HCT116 (cell line): ENCODE measurements at regions not wholly inside any gene's neighbourhood (a gene's known extent, or its start where the extent isn't known, plus 50 kb on each side); places are given as distances from the start of the nearest gene placed in this dataset.

ENCODE experiments used
- ATAC-seq: fragments of 200-7000 bp; cut with Tn5 transposase; 2 replicates; pipeline ENCODE4 v1.9.1; 2020; ENCODE audit warnings: mild to moderate bottlenecking, moderate library complexity
- BruUV-seq: library from RNA; stranded (reverse); fragments of 400-500 nt; replicated peaks from 2 replicates; lab custom pipeline; 2021; lab: Mats Ljungman, UMichigan
- CTCF ChIA-PET: fragments of 300-600 bp; sonication (Branson Sonifier 250); formaldehyde crosslinking; loops from one replicate; lab custom pipeline; 2021; ENCODE audit warnings: antibody characterized with exemption; lab: Charles Lee
- POLR2A ChIA-PET: fragments of 300-600, 350-600 bp; sonication (Branson Sonifier 250); formaldehyde crosslinking; loops from one replicate; lab custom pipeline; 2021; ENCODE audit warnings: antibody characterized with exemption; lab: Charles Lee
- RAD21 ChIA-PET, 2 experiments: fragments of 300-600 bp; sonication (Branson Sonifier 250); formaldehyde crosslinking; loops; one replicate each; lab custom pipeline; 2023; ENCODE audit warnings: low total read pairs in 2 of 2; ENCODE audit not compliant: uncharacterized antibody in 2 of 2, unreplicated experiment in 2 of 2, low non-redundant PET in 1 of 2; lab: Charles Lee
- DNase-seq: peaks from one replicate; pipeline ENCODE4 v3.0.0-alpha.2; 2010; ENCODE audit warnings: low read depth, low spot score
- H2AFZ ChIP-seq: fragments of 200-600 bp; shearing (Covaris generic), sonication (generic); 2 replicates; pipeline ENCODE4 v1.6.1; 2017; ENCODE audit warnings: low read depth, mixed run types, mixed read lengths, antibody characterized with exemption, low read length; ENCODE audit not compliant: poor library complexity, severe bottlenecking
- H3K27ac ChIP-seq: 2 replicates; pipeline ENCODE4 v1.5.1; 2012; ENCODE audit warnings: low read depth, low read length
- H3K27me3 ChIP-seq: fragments of 200-600 bp; sonication (generic); 2 replicates; pipeline ENCODE4 v1.6.1; 2016; ENCODE audit warnings: mixed run types, low read length, mixed read lengths; ENCODE audit not compliant: insufficient read depth
- H3K36me3 ChIP-seq, 2 experiments: fragments of 200-500 bp in 1 of 2; fragments of 200-600 bp in 1 of 2; sonication (Bioruptor generic) in 1 of 2; sonication (generic) in 1 of 2; 2 replicates each; pipeline versions ENCODE4 v1.5.1 to v1.6.1; 2014 to 2016; ENCODE audit warnings: low read length in 2 of 2, inconsistent platforms in 1 of 2, mixed read lengths in 1 of 2, mixed run types in 1 of 2; ENCODE audit not compliant: insufficient read depth in 2 of 2, control insufficient read depth in 1 of 2
- H3K4me1 ChIP-seq, 2 experiments: fragments of 200-600 bp in 1 of 2; sonication (generic) in 1 of 2; 2 replicates each; pipeline versions ENCODE4 v1.5.1 to v1.6.1; 2012 to 2017; ENCODE audit warnings: low read length in 2 of 2, inconsistent platforms in 1 of 2, mild to moderate bottlenecking in 1 of 2, mixed read lengths in 1 of 2, mixed run types in 1 of 2, moderate library complexity in 1 of 2; ENCODE audit not compliant: insufficient read depth in 2 of 2, control insufficient read depth in 1 of 2
- H3K4me2 ChIP-seq: fragments of 200-600 bp; sonication (generic); 2 replicates; pipeline ENCODE4 v1.6.1; 2017; ENCODE audit warnings: mixed run types, low read length, mixed read lengths
- H3K4me3 ChIP-seq, 2 experiments: fragments of 200-600 bp in 1 of 2; sonication (generic) in 1 of 2; replicated peaks in 1 of 2; 2 replicates each; pipeline ENCODE4 v1.5.1; 2011 to 2016; ENCODE audit warnings: low read length in 2 of 2, control low read depth in 1 of 2, low read depth in 1 of 2, mild to moderate bottlenecking in 1 of 2, mixed read lengths in 1 of 2, mixed run types in 1 of 2
- H3K79me2 ChIP-seq: fragments of 200-600 bp; sonication (generic); 2 replicates; pipeline ENCODE4 v1.6.1; 2017; ENCODE audit warnings: mild to moderate bottlenecking, mixed run types, low read length, moderate library complexity, mixed read lengths; ENCODE audit not compliant: insufficient read depth
- H3K9ac ChIP-seq: fragments of 200-600 bp; sonication (generic); 2 replicates; pipeline ENCODE4 v1.6.1; 2016; ENCODE audit warnings: low read length, mixed read lengths
- H3K9me2 ChIP-seq: fragments of 200-600 bp; sonication (generic), shearing (Covaris generic); 2 replicates; pipeline ENCODE4 v1.6.1; 2017; ENCODE audit warnings: mixed run types, mild to moderate bottlenecking, moderate library complexity; ENCODE audit not compliant: insufficient read depth
- H3K9me3 ChIP-seq, 2 experiments: fragments of 200-500 bp in 1 of 2; fragments of 200-600 bp in 1 of 2; sonication (Bioruptor generic) in 1 of 2; sonication (generic) in 1 of 2; 2 replicates each; pipeline ENCODE4 v1.6.1; 2014 to 2017; ENCODE audit warnings: low read length in 2 of 2, mixed read lengths in 2 of 2, inconsistent platforms in 1 of 2, low read depth in 1 of 2, mild to moderate bottlenecking in 1 of 2, mixed run types in 1 of 2, moderate library complexity in 1 of 2; ENCODE audit not compliant: control insufficient read depth in 1 of 2, insufficient read depth in 1 of 2
- H4K20me1 ChIP-seq: fragments of 200-600 bp; sonication (generic), shearing (Covaris generic); 2 replicates; pipeline ENCODE4 v1.6.1; 2017; ENCODE audit warnings: mixed run types, mild to moderate bottlenecking, moderate library complexity; ENCODE audit not compliant: insufficient read depth
- CBX3 ChIP-seq: IDR thresholded peaks from 2 replicates; pipeline ENCODE4 v1.6.1; 2012; ENCODE audit warnings: low read depth
- ELF1 ChIP-seq: IDR thresholded peaks from 2 replicates; pipeline ENCODE4 v1.6.1; 2012; ENCODE audit warnings: low read depth, borderline replicate concordance
- EZH2 ChIP-seq: fragments of 200-600 bp; sonication (generic); IDR thresholded peaks from 2 replicates; pipeline ENCODE4 v1.6.1; 2017; ENCODE audit warnings: antibody characterized with exemption, mixed run types
- EZH2phosphoT487 ChIP-seq: fragments of 200-600 bp; IDR thresholded peaks from 2 replicates; pipeline ENCODE4 v1.6.1; 2018; ENCODE audit warnings: antibody characterized with exemption, borderline replicate concordance
- FOSL1 ChIP-seq: IDR thresholded peaks from 2 replicates; pipeline ENCODE4 v1.6.1; 2012; ENCODE audit warnings: low read depth
- JUND ChIP-seq: IDR thresholded peaks from 2 replicates; pipeline ENCODE4 v1.6.1; 2012
- POLR2A ChIP-seq: IDR thresholded peaks from 2 replicates; pipeline ENCODE4 v1.7.0; 2011; ENCODE audit warnings: borderline replicate concordance; ENCODE audit not compliant: insufficient read depth, insufficient read length; ENCODE audit errors: extremely low read depth
- POLR2AphosphoS5 ChIP-seq: IDR thresholded peaks from 2 replicates; pipeline ENCODE4 v1.6.1; 2011; ENCODE audit warnings: mild to moderate bottlenecking, low read depth, low read length, moderate library complexity
- SIN3A ChIP-seq: IDR thresholded peaks from 2 replicates; pipeline ENCODE4 v1.6.1; 2012; ENCODE audit warnings: low read depth
- SP1 ChIP-seq: IDR thresholded peaks from 2 replicates; pipeline ENCODE4 v1.6.1; 2012; ENCODE audit warnings: low read depth
- SRF ChIP-seq: IDR thresholded peaks from 2 replicates; pipeline ENCODE4 v1.6.1; 2012; ENCODE audit warnings: low read depth
- TCF7L2 ChIP-seq: IDR thresholded peaks from 2 replicates; pipeline ENCODE4 v1.7.0; 2011; ENCODE audit warnings: borderline replicate concordance, inconsistent platforms; ENCODE audit not compliant: insufficient read depth, insufficient read length; ENCODE audit errors: extremely low read depth
- YY1 ChIP-seq: IDR thresholded peaks from 2 replicates; pipeline ENCODE4 v1.6.1; 2011; ENCODE audit warnings: low read length, low read depth, moderate library complexity, mild to moderate bottlenecking; ENCODE audit not compliant: insufficient replicate concordance; ENCODE audit errors: extremely low read depth
- ZNF274 ChIP-seq: fragments of 200-500 bp; sonication (Bioruptor generic); IDR thresholded peaks from 2 replicates; pipeline ENCODE4 v1.6.1; 2014; ENCODE audit warnings: mild to moderate bottlenecking, low read depth, low read length, inconsistent platforms
- intact Hi-C: fragments of 100-400 bp; cut with micrococcal nuclease; formaldehyde crosslinking; loops from 2 replicates; pipeline ENCODE4 v1.10.0; 2022
- TF ChIP-seq, protein P1 (sequence below): IDR thresholded peaks from 2 replicates; pipeline ENCODE4 v1.6.1; 2012
- TF ChIP-seq, protein P2 (sequence below): IDR thresholded peaks from 2 replicates; pipeline ENCODE4 v1.6.1; 2011; ENCODE audit warnings: mild to moderate bottlenecking, low read length, moderate library complexity; ENCODE audit not compliant: insufficient replicate concordance; ENCODE audit errors: extremely low read depth

DNA sequence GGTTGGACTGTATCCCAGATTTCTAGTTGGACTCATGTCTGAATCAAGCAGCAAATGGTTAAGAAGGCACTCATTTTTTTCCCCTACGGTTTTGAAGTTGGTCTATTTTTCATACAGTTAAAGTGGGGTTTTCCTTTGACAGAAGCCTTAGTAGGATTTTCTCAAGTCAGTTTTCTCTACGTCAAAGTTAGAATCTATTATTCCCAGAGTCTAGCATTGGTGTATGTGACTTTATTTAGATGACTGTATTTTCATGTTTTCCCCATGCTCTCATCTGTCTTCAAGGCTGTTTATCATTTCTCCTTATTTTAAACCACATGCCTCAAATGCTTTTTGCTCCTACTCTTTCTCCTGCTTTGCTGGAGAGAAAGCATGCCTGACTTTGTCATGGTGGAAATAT, 623.2 kb downstream of the CCSER2 start:
- Histone ChIP-seq H3K4me3 (no peak overlapping the region), H3K36me3 (no peaks in the 10 kb centered on the region), H3K9me2 (no peaks in the 10 kb centered on the region), H4K20me1 (no peaks in the 10 kb centered on the region), H3K27me3 (peaks cover 8% of the 10 kb centered on the region), H3K79me2 (no peaks in the 10 kb centered on the region), H3K9me3 (no peaks in the 10 kb centered on the region), H3K27ac (no peak overlapping the region), H3K4me1 (no peaks in the 10 kb centered on the region; a peak in 1 of 4 replicates), H3K9ac (no peak overlapping the region), H3K4me2 (no peak overlapping the region), H2AFZ (no peak overlapping the region)
- no TSS peak for BruUV-seq
- TF ChIP-seq ELF1 = no peak
- TF ChIP-seq POLR2A = no peak
- no peak for TF ChIP-seq FOSL1
- TF ChIP-seq, protein P1, sequence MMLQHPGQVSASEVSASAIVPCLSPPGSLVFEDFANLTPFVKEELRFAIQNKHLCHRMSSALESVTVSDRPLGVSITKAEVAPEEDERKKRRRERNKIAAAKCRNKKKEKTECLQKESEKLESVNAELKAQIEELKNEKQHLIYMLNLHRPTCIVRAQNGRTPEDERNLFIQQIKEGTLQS = no peak
- CTCF ChIA-PET = no interaction called here
- no peak for ATAC-seq
- no peak for DNase-seq
- RAD21 ChIA-PET = no interaction called here
- POLR2A ChIA-PET = no interaction called here
- intact Hi-C loops = no loop called here

DNA sequence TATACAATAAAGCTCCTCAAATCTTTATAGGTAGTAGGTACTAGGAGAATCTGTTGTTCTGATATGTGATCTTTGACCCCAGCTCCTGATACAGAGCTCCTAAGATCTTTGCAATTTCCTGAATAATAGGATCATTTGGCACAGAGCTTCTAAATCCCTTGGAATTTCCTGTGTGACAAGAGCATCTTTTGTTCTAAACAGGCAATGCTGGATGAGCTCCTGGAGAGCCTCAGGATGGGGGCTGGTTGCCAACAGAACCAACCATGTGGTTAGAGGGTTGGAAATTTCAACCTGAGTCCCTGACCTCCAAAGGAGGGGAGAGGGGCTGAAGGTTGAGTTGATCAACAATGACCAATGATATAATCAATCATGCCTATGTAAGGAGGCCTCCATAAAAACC, 629.0 kb downstream of the CCSER2 start:
- Histone ChIP-seq H3K9ac (no peak overlapping the region), H3K9me3 (no peaks in the 10 kb centered on the region), H3K4me1 (no peaks in the 10 kb centered on the region), H3K9me2 (no peaks in the 10 kb centered on the region), H3K4me2 (no peak overlapping the region), H3K36me3 (no peaks in the 10 kb centered on the region), H4K20me1 (no peaks in the 10 kb centered on the region), H3K79me2 (no peaks in the 10 kb centered on the region), H3K27me3 (no peaks in the 10 kb centered on the region; the same call in 1 of the 2 replicates), H3K27ac (no peak overlapping the region), H2AFZ (no peak overlapping the region), H3K4me3 (no peak overlapping the region)
- ChIA-PET CTCF (no interaction called here), RAD21 (no interaction called here), POLR2A (no interaction called here)
- no peak for ATAC-seq
- intact Hi-C loops = no loop called here
- BruUV-seq = no TSS peak
- no peak for TF ChIP-seq SRF
- TF ChIP-seq YY1 = no peak
- TF ChIP-seq ZNF274 = no peak
- TF ChIP-seq, protein P2, sequence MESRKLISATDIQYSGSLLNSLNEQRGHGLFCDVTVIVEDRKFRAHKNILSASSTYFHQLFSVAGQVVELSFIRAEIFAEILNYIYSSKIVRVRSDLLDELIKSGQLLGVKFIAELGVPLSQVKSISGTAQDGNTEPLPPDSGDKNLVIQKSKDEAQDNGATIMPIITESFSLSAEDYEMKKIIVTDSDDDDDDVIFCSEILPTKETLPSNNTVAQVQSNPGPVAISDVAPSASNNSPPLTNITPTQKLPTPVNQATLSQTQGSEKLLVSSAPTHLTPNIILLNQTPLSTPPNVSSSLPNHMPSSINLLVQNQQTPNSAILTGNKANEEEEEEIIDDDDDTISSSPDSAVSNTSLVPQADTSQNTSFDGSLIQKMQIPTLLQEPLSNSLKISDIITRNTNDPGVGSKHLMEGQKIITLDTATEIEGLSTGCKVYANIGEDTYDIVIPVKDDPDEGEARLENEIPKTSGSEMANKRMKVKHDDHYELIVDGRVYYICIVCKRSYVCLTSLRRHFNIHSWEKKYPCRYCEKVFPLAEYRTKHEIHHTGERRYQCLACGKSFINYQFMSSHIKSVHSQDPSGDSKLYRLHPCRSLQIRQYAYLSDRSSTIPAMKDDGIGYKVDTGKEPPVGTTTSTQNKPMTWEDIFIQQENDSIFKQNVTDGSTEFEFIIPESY = no peak
- TF ChIP-seq TCF7L2 = no peak
- TF ChIP-seq SIN3A = no peak
- no peak for TF ChIP-seq JUND
- no peak for TF ChIP-seq CBX3
- no peak for TF ChIP-seq EZH2phosphoT487
- no peak for TF ChIP-seq POLR2AphosphoS5
- TF ChIP-seq SP1 = no peak
- no peak for TF ChIP-seq EZH2
- TF ChIP-seq FOSL1 = no peak
- DNase-seq = no peak
